Suprapubic skin (tissue), 3 donors: ENCODE measurements at regions not wholly inside any gene's neighbourhood (a gene's known extent, or its start where the extent isn't known, plus 50 kb on each side); places are given as distances from the start of the nearest gene placed in this dataset.

Experiments
- POLR2A ChIP-seq, 2 donors: fragments of 450-650 bp; IDR thresholded peaks; one replicate each; pipeline ENCODE4 v1.6.1; 2017; ENCODE audit warnings: antibody characterized with exemption in 2 of 2, mild to moderate bottlenecking in 2 of 2, moderate library complexity in 2 of 2
- TF ChIP-seq, protein P1 (sequence below), 2 donors: fragments of 200-600 bp in 1 of 2; fragments of 450-650 bp in 1 of 2; sonication (generic) in 1 of 2; IDR thresholded peaks; one replicate each; pipeline ENCODE4 v1.5.1; 2016 to 2019; ENCODE audit warnings: antibody characterized with exemption in 2 of 2, mild to moderate bottlenecking in 1 of 2, moderate library complexity in 1 of 2

DNA sequence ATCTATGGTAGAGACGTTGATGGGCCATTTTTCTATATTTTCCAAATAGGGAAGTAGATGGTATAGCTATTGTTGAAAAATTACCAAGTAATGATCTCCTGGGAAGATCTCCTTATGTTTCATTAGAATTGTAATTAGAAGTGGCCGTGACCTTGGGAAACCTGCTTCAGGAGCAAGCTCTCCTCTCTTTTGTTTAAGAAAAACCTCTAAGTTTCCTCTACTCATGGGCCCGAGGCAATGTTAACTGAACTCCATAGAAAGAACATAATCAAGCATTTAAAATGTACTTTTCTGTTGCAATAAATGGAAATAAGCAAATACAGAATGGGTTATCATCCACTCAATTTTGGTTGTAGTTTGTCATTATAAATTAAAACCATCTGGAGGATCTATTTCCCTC, 511.2 kb upstream of the MDFIC2 start:
- TF ChIP-seq, protein P1, sequence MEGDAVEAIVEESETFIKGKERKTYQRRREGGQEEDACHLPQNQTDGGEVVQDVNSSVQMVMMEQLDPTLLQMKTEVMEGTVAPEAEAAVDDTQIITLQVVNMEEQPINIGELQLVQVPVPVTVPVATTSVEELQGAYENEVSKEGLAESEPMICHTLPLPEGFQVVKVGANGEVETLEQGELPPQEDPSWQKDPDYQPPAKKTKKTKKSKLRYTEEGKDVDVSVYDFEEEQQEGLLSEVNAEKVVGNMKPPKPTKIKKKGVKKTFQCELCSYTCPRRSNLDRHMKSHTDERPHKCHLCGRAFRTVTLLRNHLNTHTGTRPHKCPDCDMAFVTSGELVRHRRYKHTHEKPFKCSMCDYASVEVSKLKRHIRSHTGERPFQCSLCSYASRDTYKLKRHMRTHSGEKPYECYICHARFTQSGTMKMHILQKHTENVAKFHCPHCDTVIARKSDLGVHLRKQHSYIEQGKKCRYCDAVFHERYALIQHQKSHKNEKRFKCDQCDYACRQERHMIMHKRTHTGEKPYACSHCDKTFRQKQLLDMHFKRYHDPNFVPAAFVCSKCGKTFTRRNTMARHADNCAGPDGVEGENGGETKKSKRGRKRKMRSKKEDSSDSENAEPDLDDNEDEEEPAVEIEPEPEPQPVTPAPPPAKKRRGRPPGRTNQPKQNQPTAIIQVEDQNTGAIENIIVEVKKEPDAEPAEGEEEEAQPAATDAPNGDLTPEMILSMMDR (IDR thresholded peaks at IDR 0.05) = no peak
- TF ChIP-seq POLR2A (IDR thresholded peaks at IDR 0.05) = no peak
